Uterus (tissue), 2 donors: ENCODE measurements at regions not wholly inside any gene's neighbourhood (a gene's known extent, or its start where the extent isn't known, plus 50 kb on each side); places are given as distances from the start of the nearest gene placed in this dataset.

ENCODE experiments used
- CTCF ChIP-seq, 4 experiments: fragments of 200-600 bp in 2 of 4; fragments of 450-650 bp in 2 of 4; sonication (generic) in 2 of 4; IDR thresholded peaks; one replicate each; pipeline ENCODE4 v1.5.1; 2016 to 2019; ENCODE audit warnings: antibody characterized with exemption in 4 of 4, mild to moderate bottlenecking in 2 of 4, moderate library complexity in 1 of 4
- POLR2A ChIP-seq, 2 donors: fragments of 450-650 bp; IDR thresholded peaks; one replicate each; pipeline ENCODE4 v1.6.1; 2016; ENCODE audit warnings: antibody characterized with exemption in 2 of 2, mild to moderate bottlenecking in 1 of 2, moderate library complexity in 1 of 2

- TF ChIP-seq CTCF (IDR thresholded peaks at IDR 0.05) (no peak), POLR2A (IDR thresholded peaks at IDR 0.05) (no peak)
Observed at GRCh38 chr14:86858031-86858430, 1135.0 kb downstream of the GALC start.
